HL-60 (cell line): ENCODE measurements at regions not wholly inside any gene's neighbourhood (a gene's known extent, or its start where the extent isn't known, plus 50 kb on each side); places are given as distances from the start of the nearest gene placed in this dataset.

Experiments
- GABPA ChIP-seq: IDR thresholded peaks from 2 replicates; pipeline ENCODE4 v1.6.1; 2012; ENCODE audit warnings: low read depth
- TF ChIP-seq, protein P1 (sequence below): IDR thresholded peaks from one replicate; pipeline ENCODE4 v1.5.1; 2011; ENCODE audit warnings: low read length, control low read depth, inconsistent platforms; ENCODE audit not compliant: insufficient read depth

DNA sequence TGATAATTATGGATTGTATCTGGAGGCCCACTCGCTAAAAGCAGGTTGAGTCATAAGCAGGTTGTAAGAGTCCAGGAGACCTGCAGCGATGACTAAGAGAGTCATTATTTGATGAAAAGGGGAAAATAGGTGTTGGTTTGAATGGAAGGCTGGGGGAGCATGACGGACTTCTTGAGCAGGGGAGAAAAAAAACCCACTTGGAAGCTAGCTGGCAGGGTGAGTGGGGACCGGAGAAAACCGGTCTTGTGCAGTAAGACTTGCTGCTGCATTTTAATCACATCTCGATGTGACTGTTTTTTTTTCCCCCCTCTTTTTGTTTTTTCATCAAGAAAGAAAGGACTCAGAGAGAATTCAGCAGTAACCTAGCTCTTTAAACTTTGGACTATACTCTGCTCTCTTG lies 90.0 kb downstream of the IGSF1 start:
- no peak for TF ChIP-seq GABPA
- TF ChIP-seq, protein P1, sequence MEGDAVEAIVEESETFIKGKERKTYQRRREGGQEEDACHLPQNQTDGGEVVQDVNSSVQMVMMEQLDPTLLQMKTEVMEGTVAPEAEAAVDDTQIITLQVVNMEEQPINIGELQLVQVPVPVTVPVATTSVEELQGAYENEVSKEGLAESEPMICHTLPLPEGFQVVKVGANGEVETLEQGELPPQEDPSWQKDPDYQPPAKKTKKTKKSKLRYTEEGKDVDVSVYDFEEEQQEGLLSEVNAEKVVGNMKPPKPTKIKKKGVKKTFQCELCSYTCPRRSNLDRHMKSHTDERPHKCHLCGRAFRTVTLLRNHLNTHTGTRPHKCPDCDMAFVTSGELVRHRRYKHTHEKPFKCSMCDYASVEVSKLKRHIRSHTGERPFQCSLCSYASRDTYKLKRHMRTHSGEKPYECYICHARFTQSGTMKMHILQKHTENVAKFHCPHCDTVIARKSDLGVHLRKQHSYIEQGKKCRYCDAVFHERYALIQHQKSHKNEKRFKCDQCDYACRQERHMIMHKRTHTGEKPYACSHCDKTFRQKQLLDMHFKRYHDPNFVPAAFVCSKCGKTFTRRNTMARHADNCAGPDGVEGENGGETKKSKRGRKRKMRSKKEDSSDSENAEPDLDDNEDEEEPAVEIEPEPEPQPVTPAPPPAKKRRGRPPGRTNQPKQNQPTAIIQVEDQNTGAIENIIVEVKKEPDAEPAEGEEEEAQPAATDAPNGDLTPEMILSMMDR = no peak
